Small intestine (tissue), 7 donors: ENCODE measurements at regions not wholly inside any gene's neighbourhood (a gene's known extent, or its start where the extent isn't known, plus 50 kb on each side); places are given as distances from the start of the nearest gene placed in this dataset.

Experiments used
- DNase-seq, 2 donors: peaks; one replicate each; pipeline versions ENCODE4 v3.0.0 to v3.0.0-alpha.2; 2013
- FAIRE-seq: peaks from 2 replicates; lab custom pipeline; 2012; peaks lifted over from hg19 to GRCh38; lab: Jason Lieb, UNC
- H3K27ac ChIP-seq, 3 donors: one replicate each; pipeline ENCODE4 v1.5.1; 2013; ENCODE audit warnings: low read length in 2 of 3, mild to moderate bottlenecking in 2 of 3, control low read depth in 1 of 3, inconsistent platforms in 1 of 3, low read depth in 1 of 3, moderate library complexity in 1 of 3
- H3K27me3 ChIP-seq, 3 donors: one replicate each; pipeline ENCODE4 v1.6.1; 2013; ENCODE audit warnings: low read length in 3 of 3, inconsistent platforms in 1 of 3; ENCODE audit not compliant: control insufficient read depth in 3 of 3, insufficient read depth in 3 of 3
- H3K36me3 ChIP-seq, 3 donors: one replicate each; pipeline ENCODE4 v1.6.1; 2013; ENCODE audit warnings: low read length in 3 of 3, inconsistent platforms in 1 of 3, low read depth in 1 of 3, mild to moderate bottlenecking in 1 of 3, moderate library complexity in 1 of 3; ENCODE audit not compliant: control insufficient read depth in 3 of 3, insufficient read depth in 2 of 3
- H3K4me1 ChIP-seq, 3 donors: one replicate each; pipeline ENCODE4 v1.6.1; 2013; ENCODE audit warnings: low read length in 2 of 3, inconsistent platforms in 1 of 3, low read depth in 1 of 3, mild to moderate bottlenecking in 1 of 3, moderate library complexity in 1 of 3; ENCODE audit not compliant: control insufficient read depth in 3 of 3, insufficient read depth in 2 of 3
- H3K4me3 ChIP-seq, 3 donors: one replicate each; pipeline ENCODE4 v1.5.1; 2013; ENCODE audit warnings: low read length in 3 of 3, control low read depth in 1 of 3, inconsistent platforms in 1 of 3, low read depth in 1 of 3, mild to moderate bottlenecking in 1 of 3, moderate library complexity in 1 of 3
- H3K9me3 ChIP-seq, 2 donors: one replicate each; pipeline ENCODE4 v1.6.1; 2013; ENCODE audit warnings: low read depth in 1 of 2, low read length in 1 of 2; ENCODE audit not compliant: control insufficient read depth in 2 of 2, insufficient read depth in 1 of 2
- WGBS, 3 donors: extraction: QIAGEN DNeasy Blood & Tissue Kit; methylation state at CpG; one replicate each; pipeline ENCODE4 v1.1.7; 2013; 5-methylcytosine and 5-hydroxymethylcytosine counted together
- donor health status: healthy with polysubstance abuse.
- donor health status: control.
- donor health status: control.
- donor health status: Bipolar disorder and iron deficiency.
- donor health status: healthy.

DNA sequence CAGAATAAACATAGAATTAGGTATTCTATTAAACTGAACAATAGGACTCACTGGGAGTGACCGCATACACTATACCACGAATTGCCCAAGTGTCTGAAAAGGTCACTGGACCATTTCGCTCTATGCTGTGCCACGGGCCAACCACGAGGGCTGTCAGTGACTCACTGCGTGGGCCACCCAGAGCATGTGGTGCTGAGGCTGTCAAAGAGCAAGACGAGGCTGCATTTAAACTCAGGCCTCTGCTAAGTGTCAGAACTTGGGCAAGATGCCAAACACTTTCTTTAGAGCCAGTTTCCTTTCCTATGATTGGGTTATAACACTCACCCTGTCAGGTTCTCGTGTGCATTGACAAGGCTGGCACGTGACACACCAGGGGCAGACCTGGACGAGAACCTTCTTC lies 97.5 kb downstream of the SH3YL1 start:
- WGBS, 3 donors: 55 to 61% (median 59%) methylated on average over 10 of the region's 10 CpGs
- Histone ChIP-seq H3K9me3 (no peaks in the 10 kb centered on the region), H3K4me1 (peaks cover 0 to 2% (median 0%) of the 10 kb centered on the region in 3 donors), H3K27ac (no peak overlapping the region), H3K27me3 (no peaks in the 10 kb centered on the region), H3K4me3 (no peak overlapping the region), H3K36me3 (no peaks in the 10 kb centered on the region)
- FAIRE-seq (no peak), DNase-seq (no peak)

DNA sequence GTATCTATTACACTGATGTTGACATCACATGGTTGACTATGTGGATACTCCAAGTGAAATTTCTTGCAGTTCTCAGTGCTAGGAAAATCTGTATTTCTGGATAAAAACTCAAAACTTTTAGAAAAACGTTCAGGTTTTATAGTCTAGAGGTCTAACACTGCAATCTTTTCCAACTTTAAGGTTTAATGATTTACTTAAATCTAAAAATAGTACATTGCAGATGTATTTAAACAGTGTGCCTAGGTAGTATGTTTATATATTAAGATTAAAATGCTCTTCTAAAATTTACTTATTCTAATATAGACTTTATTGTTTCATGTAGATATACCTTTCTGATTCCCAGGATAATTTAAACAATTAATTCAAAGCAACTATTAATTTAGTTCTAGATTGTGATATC lies 98.3 kb downstream of the SH3YL1 start:
- Histone ChIP-seq H3K9me3 (no peaks in the 10 kb centered on the region), H3K27ac (no peak overlapping the region), H3K4me1 (peaks cover 0 to 2% (median 0%) of the 10 kb centered on the region in 3 donors), H3K4me3 (no peak overlapping the region), H3K36me3 (no peaks in the 10 kb centered on the region), H3K27me3 (peaks cover 0 to 3% (median 0%) of the 10 kb centered on the region in 3 donors)
- WGBS, 3 donors: 20 to 54% (median 37%) methylated on average over 1 of the region's 1 CpG
- FAIRE-seq (peak; percentile 91), DNase-seq (no peak)

GRCh38 chr2:162473-163382 lies 101.1 kb downstream of the SH3YL1 start:
- 39 to 52% (median 40%) methylated on average over 13 of the region's 13 CpGs for WGBS, 3 donors
- DNase-seq: peak; percentile 33 to 71

GRCh38 chr2:161729-162128 lies 102.1 kb downstream of the SH3YL1 start:
- Histone ChIP-seq H3K27ac (no peak overlapping the region), H3K9me3 (no peaks in the 10 kb centered on the region), H3K4me3 (no peak overlapping the region), H3K27me3 (peaks cover 0 to 5% (median 0%) of the 10 kb centered on the region in 3 donors), H3K36me3 (no peaks in the 10 kb centered on the region), H3K4me1 (peaks cover 0 to 2% (median 0%) of the 10 kb centered on the region in 3 donors)
- FAIRE-seq (no peak), DNase-seq (no peak)
- WGBS, 3 donors: 77 to 81% (median 80%) methylated on average over 7 of the region's 7 CpGs

More at GRCh38 chr2:162473-163382, 101.1 kb downstream of the SH3YL1 start:
- no peak for FAIRE-seq
- H3K27me3 ChIP-seq: peaks cover 0 to 5% (median 0%) of the 10 kb centered on the region in 3 donors
- H3K4me1 ChIP-seq: peaks cover 0 to 2% (median 0%) of the 10 kb centered on the region in 3 donors
- no peak overlapping the region for H3K4me3 ChIP-seq
- no peaks in the 10 kb centered on the region for H3K9me3 ChIP-seq
- H3K36me3 ChIP-seq: no peaks in the 10 kb centered on the region
- peak overlapping the region in 1 of 3 donors; percentile 13 for H3K27ac ChIP-seq

DNA sequence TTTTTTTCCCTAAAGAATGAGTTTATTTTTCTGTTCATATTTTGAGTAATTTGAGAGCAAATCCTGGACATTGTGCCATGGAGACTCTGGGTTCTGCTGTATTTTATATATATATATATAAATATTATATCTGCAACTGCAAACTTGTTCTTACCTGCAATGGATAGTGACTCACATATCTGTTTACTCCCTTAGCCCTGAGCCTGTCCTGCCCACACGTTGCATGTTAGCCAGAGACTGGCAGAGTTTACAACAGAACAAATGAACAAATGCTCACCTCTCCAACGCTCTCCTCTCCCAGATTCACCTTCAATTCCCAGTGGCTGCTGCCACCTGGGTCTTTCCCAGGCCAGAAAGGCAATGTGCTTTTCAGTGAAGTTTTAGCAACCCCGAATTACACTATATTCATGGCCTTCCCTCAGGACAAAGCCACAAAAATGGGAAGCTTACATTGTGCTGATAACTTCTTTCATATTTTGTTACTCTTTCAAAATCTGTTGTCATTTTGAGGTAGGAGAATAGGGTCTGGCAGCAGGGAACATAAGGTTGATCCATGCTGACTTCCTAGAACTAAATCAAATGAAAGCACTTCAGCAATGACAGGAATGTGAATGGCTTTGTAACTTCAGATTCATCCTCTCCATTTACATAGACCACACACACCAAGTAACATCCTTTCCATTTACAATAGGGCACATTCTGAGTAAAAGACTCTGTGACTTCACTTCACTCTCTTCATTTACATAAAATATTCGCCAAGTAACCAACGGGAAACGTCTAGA lies 105.4 kb upstream of the FAM110C start:
- H3K36me3 ChIP-seq: no peaks in the 10 kb centered on the region
- H3K9me3 ChIP-seq: no peaks in the 10 kb centered on the region
- no peak overlapping the region for H3K4me3 ChIP-seq
- FAIRE-seq: no peak
- H3K27me3 ChIP-seq: peaks cover 0 to 3% (median 0%) of the 10 kb centered on the region in 3 donors
- no peak for DNase-seq
- H3K4me1 ChIP-seq: no peaks in the 10 kb centered on the region
- 37 to 51% (median 51%) methylated on average over 6 of the region's 6 CpGs for WGBS, 3 donors
- no peak overlapping the region for H3K27ac ChIP-seq

- Histone ChIP-seq H3K36me3 (no peaks in the 10 kb centered on the region), H3K27me3 (no peaks in the 10 kb centered on the region), H3K27ac (no peak overlapping the region), H3K4me1 (no peaks in the 10 kb centered on the region), H3K9me3 (no peaks in the 10 kb centered on the region), H3K4me3 (no peak overlapping the region)
- DNase-seq (no peak), FAIRE-seq (no peak)
- WGBS, 3 donors: 58 to 83% (median 58%) methylated on average over 2 of the region's 2 CpGs
These were observed 99.1 kb upstream of the FAM110C start for GRCh38 chr2:145407-145806.

DNA sequence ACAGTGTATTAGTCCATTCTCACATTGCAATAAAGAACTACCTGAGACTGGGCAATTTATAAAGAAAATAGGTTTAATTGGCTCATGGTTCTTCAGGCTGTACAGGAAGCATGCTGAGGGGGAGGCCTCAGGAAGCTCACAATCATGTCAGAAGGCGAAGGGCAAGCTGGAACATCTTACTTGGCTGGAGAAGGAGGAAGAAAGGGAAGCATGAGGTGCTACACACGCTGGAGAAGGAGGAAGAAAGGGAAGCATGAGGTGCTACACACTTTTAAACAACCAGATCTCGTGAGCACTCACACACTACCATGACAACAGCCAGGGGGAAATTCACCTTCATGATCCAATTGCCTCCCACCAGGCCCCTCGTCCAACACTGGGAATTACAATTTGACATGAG lies 95.3 kb upstream of the FAM110C start:
- FAIRE-seq: no peak
- no peak overlapping the region for H3K4me3 ChIP-seq

GRCh38 chr2:136666-137065 lies 90.4 kb upstream of the FAM110C start:
- DNase-seq (no peak), FAIRE-seq (no peak)
- H3K9me3 ChIP-seq: no peaks in the 10 kb centered on the region
- H3K4me1 ChIP-seq: no peaks in the 10 kb centered on the region
- H3K4me3 ChIP-seq: no peak overlapping the region
- H3K36me3 ChIP-seq: no peaks in the 10 kb centered on the region
- WGBS, 3 donors: 84 to 92% (median 88%) methylated on average over 7 of the region's 7 CpGs
- no peaks in the 10 kb centered on the region for H3K27me3 ChIP-seq
- no peak overlapping the region for H3K27ac ChIP-seq

More for the DNA sequence above, 95.3 kb upstream of the FAM110C start:
- Histone ChIP-seq H3K36me3 (no peaks in the 10 kb centered on the region), H3K27me3 (no peaks in the 10 kb centered on the region), H3K4me1 (no peaks in the 10 kb centered on the region), H3K27ac (no peak overlapping the region), H3K9me3 (no peaks in the 10 kb centered on the region)
- 42 to 50% (median 42%) methylated on average over 4 of the region's 4 CpGs for WGBS, 3 donors
- DNase-seq: no peak
